DND-41 (cell line): ENCODE measurements at regions not wholly inside any gene's neighbourhood (a gene's known extent, or its start where the extent isn't known, plus 50 kb on each side); places are given as distances from the start of the nearest gene placed in this dataset.

Experiments used
- ATAC-seq: fragments of 200-7000 bp; cut with Tn5 transposase; 3 replicates; pipeline ENCODE4 v1.9.1; 2021; ENCODE audit warnings: low read depth; ENCODE audit not compliant: insufficient read depth
- DNase-seq: peaks from one replicate; pipeline ENCODE4 v3.0.0-alpha.2; 2020
- H2AFZ ChIP-seq: 2 replicates; pipeline ENCODE4 v1.6.0; 2012; ENCODE audit warnings: low read depth, low read length
- H3K27ac ChIP-seq: 2 replicates; pipeline ENCODE4 v1.5.1; 2012; ENCODE audit warnings: low read length, inconsistent platforms
- H3K27me3 ChIP-seq: fragments of 200-600 bp; sonication (generic); 2 replicates; pipeline ENCODE4 v1.6.0; 2012; ENCODE audit warnings: low read length, mild to moderate bottlenecking, inconsistent platforms; ENCODE audit not compliant: insufficient read depth, poor library complexity
- H3K36me3 ChIP-seq: 2 replicates; pipeline ENCODE4 v1.5.1; 2012; ENCODE audit warnings: low read length, inconsistent platforms; ENCODE audit not compliant: insufficient read depth
- H3K4me1 ChIP-seq: 2 replicates; pipeline ENCODE4 v1.5.1; 2012; ENCODE audit warnings: mild to moderate bottlenecking, low read length; ENCODE audit not compliant: insufficient read depth
- H3K4me2 ChIP-seq: 2 replicates; pipeline ENCODE4 v1.6.0; 2012; ENCODE audit warnings: mild to moderate bottlenecking, moderate library complexity, low read length, inconsistent platforms; ENCODE audit not compliant: insufficient read depth
- H3K4me3 ChIP-seq, 2 experiments: fragments of 200-600 bp in 1 of 2; shearing (Covaris generic) in 1 of 2; 2 replicates each; pipeline ENCODE4 v1.5.1; 2012 to 2016; ENCODE audit warnings: inconsistent platforms in 2 of 2, low read length in 2 of 2, mild to moderate bottlenecking in 2 of 2, low read depth in 1 of 2, moderate library complexity in 1 of 2
- H3K79me2 ChIP-seq: 2 replicates; pipeline ENCODE4 v1.6.0; 2012; ENCODE audit warnings: low read length, inconsistent platforms; ENCODE audit not compliant: insufficient read depth
- H3K9ac ChIP-seq: 2 replicates; pipeline ENCODE4 v1.6.0; 2012; ENCODE audit warnings: low read depth, mild to moderate bottlenecking, inconsistent platforms, low read length, moderate library complexity
- H3K9me3 ChIP-seq: 2 replicates; pipeline ENCODE4 v1.5.1; 2012; ENCODE audit warnings: low read length, moderate library complexity, mild to moderate bottlenecking, inconsistent platforms; ENCODE audit not compliant: insufficient read depth, severe bottlenecking
- H4K20me1 ChIP-seq: 2 replicates; pipeline ENCODE4 v1.6.0; 2012; ENCODE audit warnings: low read length; ENCODE audit not compliant: insufficient read depth
- CTCF ChIP-seq: IDR thresholded peaks from 2 replicates; pipeline ENCODE4 v1.5.1; 2012; ENCODE audit warnings: borderline replicate concordance, low read length, moderate library complexity, mild to moderate bottlenecking; ENCODE audit not compliant: poor library complexity, severe bottlenecking; ENCODE audit errors: extremely low read depth
- EZH2 ChIP-seq: IDR thresholded peaks from 3 replicates; pipeline ENCODE4 v1.6.1; 2012; ENCODE audit warnings: borderline replicate concordance, low read depth, mild to moderate bottlenecking, moderate library complexity, low read length, inconsistent platforms; ENCODE audit not compliant: severe bottlenecking

- H3K79me2 ChIP-seq = no peaks in the 10 kb centered on the region
- no peak for ATAC-seq
- DNase-seq = no peak
These were observed 197.4 kb upstream of the MAP3K1 start for GRCh38 chr5:56617998-56618397.

GRCh38 chr5:56616454-56617160, 198.7 kb upstream of the MAP3K1 start:
- H3K4me3 ChIP-seq = no peak overlapping the region
- H3K4me1 ChIP-seq = no peaks in the 10 kb centered on the region
- no peaks in the 10 kb centered on the region for H3K27me3 ChIP-seq
- H3K79me2 ChIP-seq = no peaks in the 10 kb centered on the region
- DNase-seq (no peak), ATAC-seq (no peak)
- no peaks in the 10 kb centered on the region for H4K20me1 ChIP-seq
- no peak for TF ChIP-seq CTCF
- no peak for TF ChIP-seq EZH2
- no peak overlapping the region for H3K9ac ChIP-seq
- no peak overlapping the region for H3K27ac ChIP-seq
- H3K4me2 ChIP-seq = no peak overlapping the region
- H2AFZ ChIP-seq = no peak overlapping the region
- H3K9me3 ChIP-seq = peaks cover 5% of the 10 kb centered on the region
- H3K36me3 ChIP-seq = no peaks in the 10 kb centered on the region

More at GRCh38 chr5:56617998-56618397, 197.4 kb upstream of the MAP3K1 start:
- peaks cover 5% of the 10 kb centered on the region for H3K9me3 ChIP-seq
- TF ChIP-seq EZH2 (no peak), CTCF (no peak)
- H3K27ac ChIP-seq = no peak overlapping the region
- H3K4me1 ChIP-seq = no peaks in the 10 kb centered on the region
- H2AFZ ChIP-seq = no peak overlapping the region
- no peak overlapping the region for H3K9ac ChIP-seq
- no peak overlapping the region for H3K4me3 ChIP-seq
- no peaks in the 10 kb centered on the region for H4K20me1 ChIP-seq
- H3K27me3 ChIP-seq = no peaks in the 10 kb centered on the region
- no peaks in the 10 kb centered on the region for H3K36me3 ChIP-seq
- no peak overlapping the region for H3K4me2 ChIP-seq

GRCh38 chr5:56615361-56616153, 199.8 kb upstream of the MAP3K1 start:
- Histone ChIP-seq H3K27ac (no peak overlapping the region), H4K20me1 (no peaks in the 10 kb centered on the region), H3K9ac (no peak overlapping the region), H3K9me3 (peaks cover 5% of the 10 kb centered on the region), H3K79me2 (no peaks in the 10 kb centered on the region), H3K4me3 (no peak overlapping the region), H3K36me3 (no peaks in the 10 kb centered on the region), H3K27me3 (no peaks in the 10 kb centered on the region), H2AFZ (no peak overlapping the region), H3K4me2 (no peak overlapping the region), H3K4me1 (no peaks in the 10 kb centered on the region)
- TF ChIP-seq EZH2 (no peak), CTCF (no peak)
- DNase-seq = no peak
- no peak for ATAC-seq
